ENCODE measurements at regions not wholly inside any gene's neighbourhood (a gene's known extent, or its start where the extent isn't known, plus 50 kb on each side); places are given as distances from the start of the nearest gene placed in this dataset.
A peak's percentile ranks its signal among the peaks of the same experiment; 100 is the strongest.

DNA sequence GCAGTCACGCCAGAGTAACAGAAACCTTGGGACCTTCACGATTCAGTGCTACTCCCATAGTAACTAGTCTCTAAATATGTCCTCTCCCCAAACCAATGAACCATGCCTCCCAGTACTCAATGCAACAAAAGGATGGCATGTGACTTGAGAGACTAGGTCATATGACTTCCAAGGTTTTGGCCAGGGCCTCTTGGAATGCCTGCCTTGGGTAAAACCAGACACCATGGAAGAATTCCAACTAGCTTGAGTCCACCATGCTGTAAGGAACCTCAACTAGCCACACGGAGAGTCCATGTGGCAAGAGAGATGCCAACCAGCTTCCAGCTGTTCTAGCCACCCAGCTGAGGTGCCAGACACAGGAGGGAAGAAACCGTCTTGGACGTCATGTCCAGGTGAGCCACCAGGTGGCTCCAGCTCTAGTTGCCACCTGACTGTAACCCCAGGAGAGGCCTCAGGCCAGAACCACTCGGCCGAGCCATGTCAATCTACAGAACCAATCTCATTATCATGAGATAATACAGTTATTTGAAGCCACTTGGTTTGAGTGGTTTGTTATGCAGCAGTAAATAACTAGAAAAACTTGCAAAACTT, 115.0 kb downstream of the SYF2 start (continued):
- TF ChIP-seq, protein P1, sequence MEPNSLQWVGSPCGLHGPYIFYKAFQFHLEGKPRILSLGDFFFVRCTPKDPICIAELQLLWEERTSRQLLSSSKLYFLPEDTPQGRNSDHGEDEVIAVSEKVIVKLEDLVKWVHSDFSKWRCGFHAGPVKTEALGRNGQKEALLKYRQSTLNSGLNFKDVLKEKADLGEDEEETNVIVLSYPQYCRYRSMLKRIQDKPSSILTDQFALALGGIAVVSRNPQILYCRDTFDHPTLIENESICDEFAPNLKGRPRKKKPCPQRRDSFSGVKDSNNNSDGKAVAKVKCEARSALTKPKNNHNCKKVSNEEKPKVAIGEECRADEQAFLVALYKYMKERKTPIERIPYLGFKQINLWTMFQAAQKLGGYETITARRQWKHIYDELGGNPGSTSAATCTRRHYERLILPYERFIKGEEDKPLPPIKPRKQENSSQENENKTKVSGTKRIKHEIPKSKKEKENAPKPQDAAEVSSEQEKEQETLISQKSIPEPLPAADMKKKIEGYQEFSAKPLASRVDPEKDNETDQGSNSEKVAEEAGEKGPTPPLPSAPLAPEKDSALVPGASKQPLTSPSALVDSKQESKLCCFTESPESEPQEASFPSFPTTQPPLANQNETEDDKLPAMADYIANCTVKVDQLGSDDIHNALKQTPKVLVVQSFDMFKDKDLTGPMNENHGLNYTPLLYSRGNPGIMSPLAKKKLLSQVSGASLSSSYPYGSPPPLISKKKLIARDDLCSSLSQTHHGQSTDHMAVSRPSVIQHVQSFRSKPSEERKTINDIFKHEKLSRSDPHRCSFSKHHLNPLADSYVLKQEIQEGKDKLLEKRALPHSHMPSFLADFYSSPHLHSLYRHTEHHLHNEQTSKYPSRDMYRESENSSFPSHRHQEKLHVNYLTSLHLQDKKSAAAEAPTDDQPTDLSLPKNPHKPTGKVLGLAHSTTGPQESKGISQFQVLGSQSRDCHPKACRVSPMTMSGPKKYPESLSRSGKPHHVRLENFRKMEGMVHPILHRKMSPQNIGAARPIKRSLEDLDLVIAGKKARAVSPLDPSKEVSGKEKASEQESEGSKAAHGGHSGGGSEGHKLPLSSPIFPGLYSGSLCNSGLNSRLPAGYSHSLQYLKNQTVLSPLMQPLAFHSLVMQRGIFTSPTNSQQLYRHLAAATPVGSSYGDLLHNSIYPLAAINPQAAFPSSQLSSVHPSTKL (CRISPR knock-in tag; IDR thresholded peaks at IDR 0.05), result no peak
- TF ChIP-seq SMC3 (IDR thresholded peaks at IDR 0.05; ENCODE audit: low read length), result peak; percentile 92
- no peak for TF ChIP-seq GABPB1 (CRISPR knock-in tag; IDR thresholded peaks at IDR 0.05)
- no peak for TF ChIP-seq ZNF207 (IDR thresholded peaks at IDR 0.05; ENCODE audit: borderline replicate concordance)
- no peak for TF ChIP-seq SOX13 (IDR thresholded peaks at IDR 0.05)
- 0 out of 4 replicates have a peak, but pooled peaks of 1 of the 2 experiments have one; percentile 6 for TF ChIP-seq SOX13 (CRISPR knock-in tag; conservative IDR thresholded peaks at IDR 0.05 in 1 of 2, IDR thresholded peaks at IDR 0.05 in 1 of 2)
- TF ChIP-seq ZNF629 (CRISPR knock-in tag; conservative IDR thresholded peaks at IDR 0.05), result no peak
- TF ChIP-seq, protein P2, sequence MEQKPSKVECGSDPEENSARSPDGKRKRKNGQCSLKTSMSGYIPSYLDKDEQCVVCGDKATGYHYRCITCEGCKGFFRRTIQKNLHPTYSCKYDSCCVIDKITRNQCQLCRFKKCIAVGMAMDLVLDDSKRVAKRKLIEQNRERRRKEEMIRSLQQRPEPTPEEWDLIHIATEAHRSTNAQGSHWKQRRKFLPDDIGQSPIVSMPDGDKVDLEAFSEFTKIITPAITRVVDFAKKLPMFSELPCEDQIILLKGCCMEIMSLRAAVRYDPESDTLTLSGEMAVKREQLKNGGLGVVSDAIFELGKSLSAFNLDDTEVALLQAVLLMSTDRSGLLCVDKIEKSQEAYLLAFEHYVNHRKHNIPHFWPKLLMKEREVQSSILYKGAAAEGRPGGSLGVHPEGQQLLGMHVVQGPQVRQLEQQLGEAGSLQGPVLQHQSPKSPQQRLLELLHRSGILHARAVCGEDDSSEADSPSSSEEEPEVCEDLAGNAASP (CRISPR knock-in tag; IDR thresholded peaks at IDR 0.05; ENCODE audit: borderline replicate concordance), result no peak
- TF ChIP-seq ZMYM3 (CRISPR knock-in tag; IDR thresholded peaks at IDR 0.05), result 0 out of 2 replicates have a peak, but pooled peaks have one; percentile 28
- peak; percentile 48; the same call in 1 of the 2 replicates for TF ChIP-seq THAP11 (CRISPR knock-in tag; IDR thresholded peaks at IDR 0.05)
- TF ChIP-seq ZFY (CRISPR knock-in tag; IDR thresholded peaks at IDR 0.05), result peak; percentile 47; the same call in 1 of the 2 replicates
- TF ChIP-seq ZNF737 (CRISPR knock-in tag; IDR thresholded peaks at IDR 0.05; ENCODE audit: borderline replicate concordance), result no peak
- no peak for TF ChIP-seq CCDC6 (CRISPR knock-in tag; IDR thresholded peaks at IDR 0.05)
- no peak for TF ChIP-seq NFATC3 (CRISPR knock-in tag; IDR thresholded peaks at IDR 0.05)
- TF ChIP-seq NKX3-1 (CRISPR knock-in tag; IDR thresholded peaks at IDR 0.05), result no peak
- no peak for TF ChIP-seq THYN1 (CRISPR knock-in tag; IDR thresholded peaks at IDR 0.05; ENCODE audit: borderline replicate concordance, low read depth)
- TF ChIP-seq ZSCAN29 (CRISPR knock-in tag; conservative IDR thresholded peaks at IDR 0.05), result no peak
- TF ChIP-seq IRF2 (CRISPR knock-in tag; IDR thresholded peaks at IDR 0.05), result 0 out of 2 replicates have a peak, but pooled peaks have one; percentile 19
- TF ChIP-seq ZNF543 (CRISPR knock-in tag; IDR thresholded peaks at IDR 0.05), result no peak
- TF ChIP-seq ZNF274 (CRISPR knock-in tag; IDR thresholded peaks at IDR 0.05), result no peak

All from HepG2 (cell line).